GM12891 (cell line): ENCODE measurements at regions not wholly inside any gene's neighbourhood (a gene's known extent, or its start where the extent isn't known, plus 50 kb on each side); places are given as distances from the start of the nearest gene placed in this dataset.
"Not testable (repeated sequence)": the region's sequence is repeated elsewhere in the genome, so short reads cannot be mapped to it uniquely, and the experiment has no call there.

ENCODE experiments used
- DNase-seq: peaks from one replicate; pipeline ENCODE4 v3.0.0; 2011; ENCODE audit warnings: low spot score; ENCODE audit not compliant: insufficient read length
- FAIRE-seq: peaks from 2 replicates; lab custom pipeline; 2011; peaks lifted over from hg19 to GRCh38; lab: Jason Lieb, UNC
- PAX5 ChIP-seq: IDR thresholded peaks from 2 replicates; pipeline ENCODE4 v1.6.1; 2011; ENCODE audit warnings: low read length, moderate library complexity, mild to moderate bottlenecking; ENCODE audit not compliant: insufficient read depth, severe bottlenecking
- POLR2A ChIP-seq: IDR thresholded peaks from 2 replicates; pipeline ENCODE4 v1.6.1; 2011; ENCODE audit warnings: low read depth, low read length, control low read depth
- POLR2AphosphoS5 ChIP-seq: IDR thresholded peaks from 2 replicates; pipeline ENCODE4 v1.6.1; 2011; ENCODE audit warnings: low read depth, low read length, control low read depth
- POU2F2 ChIP-seq: IDR thresholded peaks from 2 replicates; pipeline ENCODE4 v1.6.1; 2011; ENCODE audit warnings: low read depth, mild to moderate bottlenecking, control low read depth, low read length, moderate library complexity
- SPI1 ChIP-seq: IDR thresholded peaks from 2 replicates; pipeline ENCODE4 v1.6.1; 2011; ENCODE audit warnings: low read depth, low read length, control low read depth
- TAF1 ChIP-seq: IDR thresholded peaks from 2 replicates; pipeline ENCODE4 v1.6.1; 2011; ENCODE audit warnings: low read depth, low read length, control low read depth

DNA sequence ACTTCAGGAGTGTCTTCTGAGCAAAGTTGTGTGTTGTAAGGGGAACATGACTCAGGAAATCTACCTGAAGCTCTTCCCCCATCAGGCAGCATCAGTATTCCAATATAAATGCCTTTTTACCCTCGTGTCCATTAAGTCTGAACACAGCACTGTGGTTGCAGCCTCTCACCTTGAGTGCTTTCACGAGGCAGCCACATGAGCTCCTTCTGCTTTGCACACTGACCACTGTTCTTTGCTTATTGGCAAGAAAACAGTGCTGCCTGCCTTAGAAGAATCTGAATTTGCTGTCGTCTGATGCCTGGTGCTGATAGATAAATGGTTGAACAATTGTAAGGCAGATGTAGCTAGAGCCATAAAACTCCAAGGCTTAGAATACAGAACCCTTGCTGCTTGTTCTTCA, 139.6 kb upstream of the WDR1 start:
- FAIRE-seq (no peak), DNase-seq (no peak)
- no peak for TF ChIP-seq TAF1

DNA sequence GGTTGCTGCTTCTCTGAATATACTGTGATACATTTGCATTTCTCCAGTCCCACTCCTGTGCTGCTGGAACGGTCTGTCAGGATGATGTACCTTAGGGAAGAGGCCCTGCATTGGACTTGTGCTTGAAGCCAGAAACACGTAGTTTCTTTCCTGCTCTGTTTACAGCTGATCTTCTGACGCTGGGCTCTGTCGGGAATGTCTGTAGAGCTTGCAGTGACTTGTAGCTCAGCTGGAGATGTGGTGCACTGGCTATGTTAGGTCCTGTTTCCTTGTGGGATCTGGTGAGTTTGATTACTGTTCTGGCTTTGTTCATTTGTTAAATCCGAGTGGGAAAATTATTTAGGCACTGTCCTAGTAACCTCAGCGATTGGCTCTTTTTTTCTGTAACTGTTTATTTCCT, 137.2 kb upstream of the WDR1 start:
- FAIRE-seq: no peak
- DNase-seq: no peak

DNA sequence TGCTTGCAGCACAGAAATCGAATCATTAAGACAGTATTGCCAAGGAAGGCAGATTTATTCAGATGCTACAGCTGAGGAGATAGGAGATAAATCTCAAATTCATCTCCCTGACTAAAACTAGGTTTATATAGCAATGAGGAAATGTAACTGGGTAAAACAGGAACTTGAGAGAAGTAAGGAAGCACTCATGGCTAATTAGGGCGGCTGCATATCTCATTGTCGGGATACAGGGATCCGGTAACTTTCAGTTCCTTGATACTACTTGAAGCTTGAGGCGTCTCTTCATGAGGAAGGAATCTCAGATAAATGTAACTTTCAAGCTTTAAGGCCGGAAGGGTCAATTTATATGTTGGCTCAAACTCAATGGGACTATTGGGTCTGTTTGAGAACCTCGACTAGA, 129.2 kb upstream of the WDR1 start:
- DNase-seq (no peak), FAIRE-seq (no peak)
- TF ChIP-seq PAX5 (no peak), POU2F2 (no peak), SPI1 (no peak), POLR2AphosphoS5 (no peak), TAF1 (no peak), POLR2A (no peak)

More for the DNA sequence above, 137.2 kb upstream of the WDR1 start:
- TF ChIP-seq TAF1: no peak
- no peak for TF ChIP-seq POLR2A
- no peak for TF ChIP-seq POU2F2
- TF ChIP-seq POLR2AphosphoS5: no peak
- no peak for TF ChIP-seq SPI1
- TF ChIP-seq PAX5: no peak

DNA sequence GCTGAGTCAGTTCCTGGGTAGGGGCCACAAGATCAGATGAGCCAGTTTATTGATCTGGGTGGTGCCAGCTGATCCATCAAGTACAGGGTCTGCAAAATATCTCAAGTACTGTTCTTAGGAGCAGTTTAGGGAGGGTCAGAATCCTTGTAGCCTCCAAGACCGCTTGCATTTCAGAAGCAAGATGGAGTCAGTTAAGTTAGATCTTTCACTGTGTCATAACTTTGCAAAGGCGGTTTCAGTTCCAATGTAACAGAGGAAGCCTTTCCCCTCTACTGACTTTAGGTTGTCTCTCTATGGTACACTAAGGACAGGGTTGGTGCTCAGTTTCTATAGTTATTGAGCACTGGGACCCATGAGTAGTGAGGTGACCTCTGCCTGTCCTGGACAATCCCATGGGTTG, 127.3 kb upstream of the WDR1 start:
- DNase-seq (no peak), FAIRE-seq (no peak)
- no peak for TF ChIP-seq POLR2AphosphoS5
- no peak for TF ChIP-seq PAX5
- no peak for TF ChIP-seq SPI1
- TF ChIP-seq TAF1: no peak
- no peak for TF ChIP-seq POU2F2
- TF ChIP-seq POLR2A: no peak

DNA sequence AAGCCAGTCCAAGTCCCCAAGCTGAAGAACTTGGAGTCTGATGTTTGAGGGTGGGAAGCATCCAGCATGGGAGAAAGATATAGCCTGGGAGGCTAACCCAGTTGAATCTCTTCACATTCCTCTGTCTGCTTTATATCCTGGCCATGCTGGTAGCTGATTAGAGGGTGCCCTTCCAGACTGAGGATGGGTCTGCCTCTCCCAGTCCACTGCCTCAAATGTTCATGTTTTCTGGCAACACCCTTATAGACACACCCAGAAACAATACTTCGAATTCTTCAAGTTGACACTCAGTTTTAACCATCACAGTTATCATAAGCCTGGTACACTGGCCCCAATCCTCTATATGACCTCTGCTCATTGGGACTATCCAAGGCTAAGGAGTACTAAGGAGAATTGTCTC, 124.1 kb upstream of the WDR1 start:
- FAIRE-seq: no peak
- no peak for DNase-seq

DNA sequence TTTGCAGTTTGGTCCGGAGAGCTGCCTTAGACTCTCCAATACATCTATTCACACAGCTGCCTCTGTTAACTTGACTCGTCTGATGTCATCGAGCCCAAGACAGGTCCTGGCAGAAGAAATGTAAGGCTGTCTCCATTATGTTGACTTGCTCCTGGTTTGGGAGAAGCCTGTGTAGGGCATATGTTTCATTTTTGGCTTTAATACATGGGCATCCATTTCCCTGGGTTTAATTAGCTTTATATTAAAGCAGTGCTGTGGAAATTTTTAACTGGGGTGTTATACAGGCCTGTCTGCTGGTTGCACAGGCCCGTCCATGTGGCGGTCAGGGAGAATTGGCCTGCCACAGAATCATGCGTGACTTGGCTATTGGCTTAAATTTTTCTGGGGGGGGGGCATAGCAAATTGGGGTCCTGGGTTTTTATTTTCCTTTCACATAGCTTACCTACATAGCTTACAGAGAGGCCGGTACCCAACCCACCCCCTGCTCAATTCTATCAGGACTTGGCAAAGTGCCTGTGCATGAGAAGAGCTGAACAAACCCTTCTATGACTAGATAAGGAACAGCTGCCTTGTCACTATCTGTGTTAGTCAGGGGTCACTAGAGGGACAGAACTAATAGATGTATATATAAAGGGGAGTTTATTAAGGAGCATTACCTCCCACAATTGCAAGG, 123.5 kb upstream of the WDR1 start:
- DNase-seq (no peak), FAIRE-seq (no peak)
- TF ChIP-seq TAF1 (no peak), POU2F2 (no peak), PAX5 (no peak), POLR2A (no peak), POLR2AphosphoS5 (no peak), SPI1 (no peak)

More for the DNA sequence above, 124.1 kb upstream of the WDR1 start:
- no peak for TF ChIP-seq POLR2A
- TF ChIP-seq PAX5: no peak
- no peak for TF ChIP-seq SPI1
- TF ChIP-seq POU2F2: no peak
- no peak for TF ChIP-seq TAF1

DNA sequence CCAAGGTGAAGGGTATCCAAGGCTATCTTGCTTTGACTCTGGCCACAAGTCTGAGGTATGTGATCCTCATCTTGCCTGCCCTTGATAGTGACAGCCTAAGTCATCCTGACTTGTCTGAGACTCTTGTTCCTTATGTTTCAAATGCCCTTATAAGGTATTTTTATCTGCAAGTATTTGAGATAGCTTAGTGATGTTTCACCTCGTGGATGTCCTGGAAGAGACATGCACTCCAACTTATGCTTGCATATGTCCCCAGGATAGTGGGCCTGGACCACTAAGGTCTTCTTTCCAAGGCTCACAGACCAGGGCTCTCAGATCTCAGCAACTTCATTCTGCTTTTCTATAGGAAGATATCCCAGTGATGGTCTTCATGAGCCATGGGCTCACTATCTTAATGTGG, 120.5 kb upstream of the WDR1 start:
- FAIRE-seq: no peak
- TF ChIP-seq PAX5 (no peak), POU2F2 (no peak), SPI1 (no peak), POLR2AphosphoS5 (no peak), POLR2A (no peak), TAF1 (no peak)
- no peak for DNase-seq

DNA sequence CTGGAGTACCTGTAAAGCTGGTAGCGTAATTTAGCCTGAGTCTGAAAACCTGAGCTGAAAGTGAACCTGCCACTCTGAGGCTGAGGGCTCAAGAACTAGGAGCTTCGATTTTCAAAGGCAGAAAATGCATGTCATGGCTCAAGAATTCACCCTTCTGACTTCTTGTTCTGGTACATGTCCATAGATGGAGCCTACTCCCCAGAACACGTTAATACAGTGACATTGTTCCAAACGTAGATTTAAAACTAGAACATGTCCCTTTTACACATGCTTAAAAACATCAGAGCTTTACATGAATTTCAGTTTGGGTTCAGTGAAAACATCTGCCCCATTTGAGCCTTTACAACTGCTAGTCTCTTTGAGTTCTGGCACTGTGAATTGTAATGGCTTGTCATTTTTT, 115.5 kb upstream of the WDR1 start:
- TF ChIP-seq SPI1 (no peak), PAX5 (no peak), POLR2AphosphoS5 (no peak), POU2F2 (no peak), POLR2A (no peak), TAF1 (no peak)
- no peak for FAIRE-seq
- DNase-seq: no peak

DNA sequence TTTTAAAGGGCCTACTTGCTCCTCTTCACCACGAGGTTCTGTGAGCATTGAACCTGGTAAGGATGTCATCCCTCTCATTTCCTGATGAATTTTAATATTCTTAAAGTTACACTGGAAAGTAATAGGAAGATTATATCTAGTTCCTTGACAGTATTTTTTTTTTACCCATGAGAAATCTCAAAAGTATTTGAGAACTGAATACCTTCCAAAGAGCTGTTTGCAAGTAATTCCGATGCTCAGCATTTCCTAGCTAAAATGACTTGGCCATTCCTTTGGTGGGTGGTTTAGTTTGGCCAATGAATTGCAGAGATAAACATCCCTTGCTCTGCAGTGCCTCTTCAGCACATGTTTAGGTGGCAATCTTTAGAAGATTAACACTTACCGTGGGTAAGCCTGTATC, 110.2 kb upstream of the WDR1 start:
- DNase-seq (no peak), FAIRE-seq (no peak)
- TF ChIP-seq TAF1: no peak
- no peak for TF ChIP-seq POLR2AphosphoS5
- TF ChIP-seq PAX5: no peak
- no peak for TF ChIP-seq POLR2A

DNA sequence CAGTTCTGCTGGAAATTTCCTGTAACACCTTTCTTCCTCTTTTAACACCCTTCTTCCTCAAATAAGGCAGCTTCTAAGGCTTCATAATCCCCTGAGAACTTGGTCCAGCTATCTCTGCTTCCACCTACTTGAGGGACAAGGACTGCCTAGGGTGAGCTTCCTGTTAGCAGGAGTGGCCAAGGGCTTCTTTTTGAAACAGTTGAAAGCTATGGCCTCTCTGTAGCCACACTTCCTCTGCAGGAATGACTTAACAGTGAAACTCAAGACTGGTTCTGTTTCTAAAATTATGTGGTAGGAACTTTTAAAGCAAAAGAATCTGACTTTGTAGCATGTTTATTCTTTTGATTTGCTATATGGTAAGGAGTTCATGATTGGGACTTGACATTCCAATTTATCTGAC, 108.5 kb upstream of the WDR1 start:
- DNase-seq (no peak), FAIRE-seq (no peak)
- TF ChIP-seq SPI1 (peak; percentile 35; the same call in 1 of the 2 replicates), POLR2A (no peak)

DNA sequence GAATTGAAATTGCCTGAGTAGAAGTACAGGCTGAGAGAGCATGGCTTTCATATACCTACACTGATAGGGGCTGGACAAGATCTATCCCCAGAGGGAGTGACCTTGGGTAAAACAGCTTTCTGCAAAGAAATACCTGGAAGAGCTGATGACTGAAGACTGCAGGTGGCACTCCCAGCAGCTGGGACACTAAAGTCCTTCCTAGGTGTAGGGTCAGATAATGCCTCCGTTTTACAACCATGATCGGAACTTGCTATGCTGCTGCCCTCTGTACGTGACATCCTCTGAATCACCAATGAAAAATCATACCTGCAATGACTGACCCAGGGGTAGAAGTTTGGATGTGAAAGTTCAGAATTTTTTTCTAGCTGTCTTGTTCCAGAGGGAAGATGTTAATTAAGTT, 107.2 kb upstream of the WDR1 start:
- TF ChIP-seq POU2F2 (no peak), TAF1 (no peak), POLR2AphosphoS5 (no peak), POLR2A (no peak), SPI1 (no peak), PAX5 (no peak)
- FAIRE-seq (no peak), DNase-seq (no peak)

DNA sequence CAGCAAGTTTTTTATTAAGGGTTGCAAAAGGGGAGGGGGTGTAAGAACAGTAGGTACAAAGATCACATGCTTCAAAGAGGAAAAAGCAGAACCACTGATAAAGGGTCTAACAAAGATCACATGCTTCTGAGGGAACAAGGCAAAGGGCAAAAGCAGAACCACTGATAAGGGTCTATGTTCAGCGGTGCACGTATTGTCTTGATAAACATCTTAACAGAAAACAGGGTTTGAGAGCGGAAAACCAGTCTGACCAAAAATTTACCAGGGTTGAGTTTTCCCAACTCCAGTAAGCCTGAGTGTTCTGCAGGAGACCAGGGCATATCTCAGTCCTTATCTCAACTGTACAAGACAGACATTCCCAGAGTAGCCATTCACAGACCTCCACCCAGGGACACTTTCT, 96.9 kb upstream of the WDR1 start:
- not testable (repeated sequence) for FAIRE-seq, DNase-seq
